ENCODE measurements at regions not wholly inside any gene's neighbourhood (a gene's known extent, or its start where the extent isn't known, plus 50 kb on each side); places are given as distances from the start of the nearest gene placed in this dataset.
"Not testable (repeated sequence)": the region's sequence is repeated elsewhere in the genome, so short reads cannot be mapped to it uniquely, and the experiment has no call there.

GRCh38 chr2:183533021-183533420 lies 408.8 kb downstream of the NUP35 start:
- no peak for DNase-seq (ENCODE audit: low read depth)

GRCh38 chr2:183536290-183536689 lies 412.0 kb downstream of the NUP35 start:
- DNase-seq (ENCODE audit: low read depth): peak; percentile 6

GRCh38 chr2:183536714-183537113 lies 412.5 kb downstream of the NUP35 start:
- no peak for DNase-seq (ENCODE audit: low read depth)

GRCh38 chr2:183541766-183542165 lies 417.5 kb downstream of the NUP35 start:
- DNase-seq (ENCODE audit: low read depth): peak; percentile 78

GRCh38 chr2:183542606-183543005 lies 418.4 kb downstream of the NUP35 start:
- no peak for DNase-seq (ENCODE audit: low read depth)

GRCh38 chr2:183543222-183543621 lies 419.0 kb downstream of the NUP35 start:
- no peak for DNase-seq (ENCODE audit: low read depth)

- peak; percentile 26 for DNase-seq (ENCODE audit: low read depth)
Measured at GRCh38 chr2:183543731-183544130, 419.5 kb downstream of the NUP35 start.

DNA sequence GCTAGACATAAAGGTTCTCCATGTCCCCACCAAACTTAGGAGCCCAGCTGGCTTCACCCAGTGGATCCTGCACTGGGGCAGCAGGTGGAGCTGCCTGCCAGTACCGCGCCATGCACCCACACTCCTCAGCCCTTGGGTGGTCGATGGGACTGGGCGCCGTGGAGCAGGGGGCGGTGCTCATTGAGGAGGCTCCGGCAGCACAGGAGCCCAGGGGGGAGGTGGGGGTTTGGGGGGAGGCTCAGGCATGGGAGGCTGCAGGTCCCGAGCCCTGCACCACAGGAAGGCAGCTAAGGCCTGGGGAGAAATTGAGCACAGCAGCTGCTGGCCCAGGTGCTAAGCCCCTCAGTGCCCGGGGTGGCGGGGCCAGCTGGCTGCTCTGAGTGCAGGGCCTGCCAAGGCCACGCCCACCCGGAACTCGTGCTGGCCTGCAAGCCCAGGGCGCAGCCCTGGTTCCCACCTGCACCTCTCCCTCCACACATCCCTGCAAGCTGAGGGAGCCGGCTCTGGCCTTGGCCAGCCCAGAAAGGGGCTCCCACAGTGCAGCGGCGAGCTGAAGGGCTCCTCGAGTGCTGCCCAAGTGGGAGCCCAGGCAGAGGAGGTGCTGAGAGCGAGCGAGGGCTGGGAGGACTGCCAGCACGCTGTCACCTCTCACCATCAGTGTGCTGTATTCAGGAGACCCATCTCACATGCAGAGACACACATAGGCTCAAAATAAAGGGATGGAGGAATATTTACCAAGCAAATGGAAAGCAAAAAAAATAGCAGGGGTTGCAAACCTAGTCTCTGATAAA lies 422.5 kb downstream of the NUP35 start:
- not testable (repeated sequence) for DNase-seq (ENCODE audit: low read depth)

- no peak for DNase-seq (ENCODE audit: low read depth)
Measured at GRCh38 chr2:183552716-183553115, 428.5 kb downstream of the NUP35 start.

GRCh38 chr2:183564726-183565125 lies 440.5 kb downstream of the NUP35 start:
- DNase-seq (ENCODE audit: low read depth): peak; percentile 80

GRCh38 chr2:183575481-183575880 lies 451.2 kb downstream of the NUP35 start:
- DNase-seq (ENCODE audit: low read depth): no peak

GRCh38 chr2:183579686-183580085 lies 455.4 kb downstream of the NUP35 start:
- no peak for DNase-seq (ENCODE audit: low read depth)

- DNase-seq (ENCODE audit: low read depth): no peak
Measured at GRCh38 chr2:183592271-183592670, 468.0 kb downstream of the NUP35 start.

DNA sequence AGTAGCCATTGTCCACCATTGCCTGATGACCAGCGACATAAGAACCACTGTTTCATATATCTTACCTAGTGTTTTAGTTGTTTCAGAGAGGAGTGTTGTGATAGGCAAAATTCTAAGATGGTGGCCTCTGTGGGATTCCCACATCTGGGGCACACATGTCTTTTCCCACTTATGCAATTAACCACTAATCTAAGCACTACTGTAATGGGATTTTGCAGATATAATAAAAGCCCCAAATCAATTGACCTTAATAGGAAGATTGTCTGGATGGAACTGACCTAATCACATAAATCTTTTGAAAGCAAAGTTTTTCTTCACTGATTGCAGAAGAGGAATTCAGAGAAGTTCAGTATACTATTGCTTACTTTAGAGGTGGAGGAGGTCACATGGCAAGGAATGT lies 469.9 kb downstream of the NUP35 start:
- no peak for DNase-seq (ENCODE audit: low read depth)

DNA sequence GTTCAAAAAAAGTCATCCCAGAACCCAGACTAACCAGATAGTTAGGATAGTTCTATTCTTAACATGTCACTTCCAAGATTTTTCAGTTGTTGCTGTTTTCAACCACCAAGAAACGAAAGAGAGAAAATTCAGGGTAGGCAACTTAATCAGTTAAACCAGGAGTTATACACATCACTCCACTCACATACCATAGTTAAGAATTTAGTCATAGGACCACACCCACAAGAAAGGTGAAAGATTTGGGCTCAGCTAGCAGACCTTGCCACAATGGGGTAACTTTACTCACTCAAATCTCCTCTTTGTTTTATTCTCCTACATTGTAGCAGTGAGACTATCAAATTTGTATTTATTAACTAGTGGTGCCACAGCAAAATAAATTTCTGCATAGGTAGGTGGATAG lies 473.6 kb downstream of the NUP35 start:
- DNase-seq (ENCODE audit: low read depth): peak; percentile 35

DNA sequence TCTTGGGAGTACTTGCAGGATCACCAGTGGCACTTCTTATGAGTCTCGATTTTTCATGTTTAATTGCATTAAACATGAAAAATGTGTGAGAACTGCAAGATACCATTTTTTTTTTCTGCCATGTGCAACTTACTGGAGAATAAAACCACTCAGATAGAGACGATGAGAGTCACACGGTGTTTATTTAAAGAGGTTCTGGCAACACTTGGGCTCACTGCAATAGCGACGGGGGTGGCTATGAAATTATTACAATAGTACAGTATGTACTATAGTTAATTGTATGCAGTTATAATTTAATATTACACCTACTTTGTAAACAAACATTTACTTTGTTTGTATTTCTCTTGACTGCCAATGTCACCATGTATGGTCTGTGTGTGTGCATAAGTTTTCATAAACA lies 479.8 kb downstream of the NUP35 start:
- DNase-seq (ENCODE audit: low read depth): no peak

GRCh38 chr2:183605440-183605839 lies 481.2 kb downstream of the NUP35 start:
- DNase-seq (ENCODE audit: low read depth): no peak

DNA sequence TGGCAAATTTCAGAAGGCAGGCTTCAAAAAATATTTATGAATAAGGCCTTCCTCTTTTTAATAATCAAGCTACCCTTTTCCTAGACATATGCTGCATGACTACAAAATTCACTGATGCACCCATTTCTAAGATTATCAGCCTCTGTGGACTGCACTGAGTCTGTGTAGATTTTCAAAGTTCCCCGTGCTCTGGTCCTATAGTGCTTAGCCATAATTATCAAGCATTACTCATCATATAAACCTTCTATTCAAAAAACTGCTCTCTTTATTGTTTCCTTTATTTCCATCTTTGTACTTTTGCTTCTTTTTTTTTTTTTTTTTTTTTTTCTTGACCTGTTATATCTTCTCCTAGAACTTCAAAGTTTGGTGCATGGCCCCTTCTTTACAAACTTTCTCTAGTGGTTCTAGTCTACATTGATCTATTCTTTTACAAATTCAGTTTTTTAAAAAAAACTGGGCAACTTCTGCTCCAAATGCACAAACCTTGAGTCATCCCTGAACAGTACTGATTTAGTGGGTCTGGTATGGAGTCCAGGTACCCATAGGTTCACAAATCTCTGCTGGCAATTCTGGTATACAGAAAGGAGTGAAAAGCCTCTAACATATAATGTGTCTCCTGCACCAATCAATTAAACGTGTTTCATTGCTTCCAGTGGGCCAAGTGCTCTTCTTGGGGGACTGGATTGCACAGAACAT lies 481.9 kb downstream of the NUP35 start:
- peak; percentile 32 for DNase-seq (ENCODE audit: low read depth)

DNA sequence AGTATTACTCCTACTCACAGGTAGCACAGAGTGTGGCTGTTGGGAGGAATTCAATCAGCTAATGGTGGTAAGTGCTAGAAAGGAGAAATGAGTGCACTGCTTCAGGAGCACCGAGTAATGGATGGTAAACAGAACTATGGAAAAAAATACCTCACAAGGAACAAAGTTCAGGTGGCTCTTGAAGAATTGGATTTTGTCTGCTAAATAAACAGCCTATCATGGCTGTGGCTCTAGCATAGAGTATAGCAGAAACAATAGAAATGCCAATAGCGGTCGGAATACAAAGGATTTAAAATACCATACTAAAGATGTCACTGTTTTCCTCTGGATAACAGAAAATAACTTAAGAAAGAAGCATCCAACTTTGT lies 482.5 kb downstream of the NUP35 start:
- no peak for DNase-seq (ENCODE audit: low read depth)

DNA sequence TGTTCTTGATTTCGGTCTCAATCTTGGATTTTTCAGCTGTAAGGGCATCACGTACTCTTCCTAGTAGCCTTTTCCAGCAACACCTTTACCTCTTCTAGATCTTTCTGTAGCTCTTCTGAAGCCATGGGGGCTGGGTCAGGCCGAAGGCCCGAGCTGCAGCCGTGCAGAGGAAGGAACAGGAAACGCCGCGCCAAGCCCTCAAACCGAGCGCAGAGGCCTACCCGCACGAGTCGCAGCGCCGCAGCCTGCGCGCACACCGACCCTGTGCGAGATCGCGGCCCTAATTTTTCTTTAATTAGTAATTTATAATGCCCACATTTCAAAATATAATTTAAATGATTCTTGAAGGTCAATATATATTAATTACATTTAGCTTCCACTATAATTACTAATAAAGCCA lies 483.8 kb downstream of the NUP35 start:
- no peak for DNase-seq (ENCODE audit: low read depth)

DNA sequence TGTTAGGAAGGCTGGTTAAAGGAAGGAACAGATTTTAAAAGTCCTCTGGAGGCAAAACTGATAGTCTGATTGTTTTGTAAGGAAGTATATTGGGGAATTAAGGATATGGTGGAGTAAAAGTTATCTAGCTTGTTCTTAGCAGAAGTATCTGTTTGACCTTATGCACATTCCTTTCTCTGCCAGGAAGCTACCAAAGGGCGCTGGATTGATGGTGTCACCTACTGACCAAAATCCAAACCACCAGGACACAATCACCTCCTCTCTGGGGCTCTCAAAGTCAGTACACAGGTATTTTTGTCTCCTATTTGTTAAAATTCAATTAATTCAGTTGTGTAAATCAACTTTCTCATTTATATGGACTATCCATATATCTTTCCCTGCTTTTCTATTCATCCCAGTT lies 484.5 kb downstream of the NUP35 start:
- no peak for DNase-seq (ENCODE audit: low read depth)

DNA sequence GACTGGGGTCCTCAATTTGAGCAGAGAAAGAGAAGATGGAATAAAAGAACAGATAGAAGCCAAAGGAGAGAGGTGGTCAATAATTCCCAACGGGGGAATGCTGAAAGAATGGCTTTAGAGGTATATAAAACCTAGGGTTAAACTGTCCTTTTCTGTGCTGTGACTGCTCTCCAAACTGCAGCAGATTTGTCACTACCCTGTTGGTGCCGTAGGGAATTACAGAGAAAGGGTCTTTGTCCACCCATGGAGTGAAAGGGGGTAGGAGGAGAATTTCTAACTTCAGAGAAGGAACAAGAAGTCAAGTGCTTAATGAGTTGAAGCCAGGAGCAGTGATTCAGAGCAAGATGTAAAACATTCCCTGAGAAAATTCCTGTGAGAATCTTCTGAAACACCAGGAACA lies 486.5 kb downstream of the NUP35 start:
- DNase-seq (ENCODE audit: low read depth): no peak

DNA sequence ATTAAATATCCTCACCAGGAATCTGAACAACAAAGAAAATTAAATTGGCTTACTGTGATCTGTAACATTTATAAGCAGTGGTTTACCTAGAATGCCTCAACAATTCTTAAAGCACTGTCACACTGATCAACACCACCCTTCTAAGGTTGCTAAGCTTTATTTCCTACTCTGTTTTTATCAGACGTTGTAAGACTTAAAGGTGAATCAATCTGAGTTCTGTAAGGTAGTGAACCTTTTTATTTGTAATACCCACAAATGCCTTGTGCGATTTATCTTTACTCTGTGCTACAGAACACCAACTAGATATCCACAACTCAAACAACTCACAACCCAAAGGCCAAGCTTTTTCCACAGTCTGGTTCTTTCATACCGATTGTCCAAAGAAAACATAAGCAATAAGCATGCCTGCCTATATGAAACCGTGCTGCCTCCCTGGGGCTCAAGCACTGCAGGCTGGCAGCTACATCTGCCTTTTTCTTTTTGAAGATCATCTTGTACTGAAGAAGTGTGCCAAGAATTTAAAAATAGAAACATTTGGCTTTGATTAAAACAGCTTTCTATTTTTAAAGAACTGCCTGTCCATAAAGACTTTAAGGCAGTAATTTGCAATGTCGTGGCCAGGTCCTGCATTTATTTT lies 490.7 kb downstream of the NUP35 start:
- no peak for DNase-seq (ENCODE audit: low read depth)

Measured in ELR (cell line).